HuH-7 (cell line): ENCODE measurements at regions not wholly inside any gene's neighbourhood (a gene's known extent, or its start where the extent isn't known, plus 50 kb on each side); places are given as distances from the start of the nearest gene placed in this dataset.

Experiments used
- DNase-seq: peaks from one replicate; pipeline ENCODE4 v3.0.0; 2011; ENCODE audit warnings: low spot score

DNA sequence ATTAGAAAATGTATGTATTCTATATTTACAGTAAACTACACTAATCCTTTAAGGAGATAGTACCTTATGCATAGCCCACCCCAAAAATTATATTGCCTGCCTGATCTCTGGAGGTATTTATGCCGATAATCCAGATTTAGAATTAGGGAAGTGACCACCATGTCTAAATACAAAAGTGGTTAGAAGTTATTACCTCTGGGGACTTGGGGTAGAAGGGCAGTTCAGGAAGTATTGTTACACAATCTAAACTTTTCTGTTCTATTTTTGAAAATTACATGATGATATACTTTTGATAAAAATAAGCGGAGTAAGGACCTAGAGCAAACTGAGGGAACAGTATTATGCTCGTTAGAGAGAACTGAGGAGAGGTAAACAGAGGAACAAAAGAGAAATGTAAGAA is 90.5 kb upstream of the ZP4 start:
- no peak for DNase-seq

DNA sequence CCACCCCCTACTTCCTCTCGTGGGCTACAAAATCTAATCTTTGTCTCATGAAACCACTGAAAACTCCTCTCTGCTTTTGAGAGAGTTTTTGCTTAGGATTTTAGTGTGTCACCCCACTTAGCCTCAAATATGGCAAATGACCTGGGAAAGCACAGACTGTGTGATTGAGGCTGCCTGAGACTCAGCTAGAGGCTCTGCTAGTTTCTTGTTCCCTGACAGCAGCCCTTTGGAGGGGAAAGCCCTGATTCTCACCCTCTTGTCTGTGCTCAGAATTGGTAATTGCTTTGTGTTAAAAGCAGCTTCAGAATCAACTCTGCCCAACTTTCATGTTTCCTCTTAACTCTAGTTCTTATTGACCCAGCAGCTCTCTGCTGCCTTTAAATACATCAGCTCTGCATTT is 85.6 kb upstream of the ZP4 start:
- DNase-seq, result no peak

DNA sequence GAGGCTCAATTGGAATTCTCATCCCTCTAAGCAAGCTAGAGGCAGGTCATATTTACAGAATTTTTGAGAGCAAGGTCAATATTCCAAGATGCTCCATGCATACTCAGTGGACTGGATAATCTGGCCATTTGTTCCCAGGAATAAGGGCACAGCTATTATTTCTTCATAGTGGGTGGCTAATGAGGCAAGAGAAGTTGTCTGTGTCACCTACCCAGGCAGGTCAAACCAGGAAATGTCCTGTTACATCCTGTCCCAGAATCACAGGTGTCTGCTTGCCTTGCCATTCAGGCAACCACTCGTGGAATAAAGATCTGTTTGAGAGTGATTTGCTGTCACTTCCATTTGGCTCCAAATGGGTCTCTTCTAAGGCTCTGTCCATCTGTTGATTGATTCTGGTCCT is 85.2 kb upstream of the ZP4 start:
- no peak for DNase-seq

DNA sequence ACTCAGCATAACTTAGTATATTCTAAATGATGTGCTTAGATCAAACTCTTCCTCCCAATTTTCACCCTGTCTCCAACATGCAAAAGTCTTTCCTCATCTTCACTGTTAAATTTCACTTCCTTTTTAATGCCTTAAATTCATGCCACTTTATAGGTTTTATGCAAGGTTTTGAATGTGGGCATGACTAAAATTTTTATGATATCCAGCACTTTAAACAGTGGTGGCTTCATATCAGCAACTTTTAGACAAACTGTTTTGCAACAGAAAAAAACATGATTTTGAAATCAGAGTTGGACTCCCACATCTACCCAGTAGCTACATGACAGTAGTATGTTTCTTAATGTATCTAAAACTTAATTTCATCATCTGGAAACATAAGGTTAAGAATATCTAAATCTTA is 84.7 kb upstream of the ZP4 start:
- no peak for DNase-seq

DNA sequence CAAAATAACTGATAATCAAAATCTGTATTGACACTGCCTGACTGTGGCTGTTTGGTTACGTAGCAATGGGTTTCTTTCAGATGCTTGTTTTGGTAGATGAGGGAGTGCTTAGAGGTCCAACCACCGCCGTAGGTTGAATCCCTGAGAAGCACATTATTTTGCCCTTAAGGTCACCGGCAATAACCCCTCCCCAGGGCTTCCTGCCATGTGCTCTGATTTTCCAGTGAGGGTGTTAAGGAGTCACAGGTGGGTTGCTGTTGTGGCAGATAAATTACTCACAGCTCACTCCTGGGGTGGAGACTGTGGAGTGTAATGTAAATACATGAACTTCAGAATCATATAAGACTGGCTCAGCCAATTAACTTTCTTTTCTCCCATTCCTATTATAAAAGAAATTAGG is 81.5 kb upstream of the ZP4 start:
- DNase-seq, result no peak

DNA sequence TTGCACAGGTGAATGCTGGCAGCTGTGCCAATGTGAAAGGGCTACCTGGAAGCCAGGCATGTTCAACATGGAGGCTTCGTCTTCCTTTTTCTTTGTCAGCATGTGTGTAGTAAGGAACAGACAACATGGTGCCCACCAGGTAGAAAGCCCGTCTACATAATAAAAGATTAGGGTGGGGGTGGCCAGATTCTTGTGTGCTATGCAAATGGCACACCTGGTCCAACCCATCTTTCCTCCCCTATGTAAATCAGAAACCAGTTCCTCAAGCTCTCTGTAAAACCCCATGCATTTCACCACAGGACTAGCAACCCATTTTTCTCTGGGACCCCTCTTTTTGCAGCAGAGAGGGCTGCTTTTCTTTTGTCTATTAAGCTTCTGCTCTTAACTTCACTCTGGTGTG is 72.3 kb upstream of the ZP4 start:
- DNase-seq, result no peak

DNA sequence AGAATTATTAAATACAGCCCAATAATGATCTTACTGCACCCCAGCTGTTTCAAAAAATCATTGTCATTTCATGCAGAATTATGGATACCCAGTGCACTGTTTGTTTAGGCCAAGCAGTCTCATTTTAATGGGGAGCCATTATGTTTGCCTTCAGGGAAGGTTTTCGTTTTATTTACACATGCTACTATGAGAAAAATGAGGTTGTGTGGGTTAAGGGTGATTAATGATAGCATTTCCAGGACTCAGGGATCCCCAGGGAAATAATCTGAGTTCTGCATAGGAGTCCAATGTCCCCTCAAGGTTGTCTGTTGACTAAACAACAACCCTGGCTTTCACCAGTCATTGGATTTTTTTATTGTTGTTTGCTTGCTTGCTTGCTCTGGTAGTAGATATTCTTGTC is 71.0 kb upstream of the ZP4 start:
- no peak for DNase-seq

DNA sequence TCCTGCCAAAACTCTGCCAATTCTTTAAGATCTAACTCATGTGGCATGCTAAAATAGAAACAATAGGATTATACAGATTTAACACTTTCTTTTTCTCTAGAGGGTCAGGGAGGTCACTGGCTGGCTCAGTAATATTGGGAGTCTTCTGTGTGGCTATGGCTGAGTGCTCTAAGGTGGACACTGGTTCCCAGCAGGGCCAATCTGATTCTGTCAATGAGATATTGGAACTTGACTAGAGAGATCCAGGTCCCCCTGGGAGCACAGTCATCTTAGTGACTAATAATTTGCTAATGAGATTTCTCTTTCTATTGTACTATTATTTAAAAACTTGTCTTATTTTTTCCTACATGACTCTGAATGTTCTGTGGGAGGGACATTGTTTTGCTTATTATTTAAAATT is 69.1 kb upstream of the ZP4 start:
- no peak for DNase-seq

DNA sequence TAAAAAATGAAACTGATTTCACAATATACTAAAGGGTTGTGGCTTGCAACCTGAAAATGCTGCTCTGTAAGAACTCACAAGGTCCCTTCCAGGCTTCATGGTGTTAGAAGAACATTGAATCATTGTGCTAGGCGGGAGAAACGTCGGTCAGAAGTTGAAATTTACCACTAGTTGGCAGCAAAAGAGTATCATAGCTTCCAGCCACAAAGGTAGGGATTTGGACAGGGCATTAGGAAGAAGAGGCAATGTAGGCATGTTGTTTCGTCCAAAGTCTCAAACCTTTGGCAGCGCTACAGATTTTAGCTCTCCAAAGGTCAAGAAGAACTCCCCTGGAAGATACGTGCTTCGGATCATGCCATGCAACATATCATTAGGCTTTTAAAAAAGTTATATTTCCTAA is 62.5 kb upstream of the ZP4 start:
- peak; percentile 7 for DNase-seq
